ENCODE measurements at regions not wholly inside any gene's neighbourhood (a gene's known extent, or its start where the extent isn't known, plus 50 kb on each side); places are given as distances from the start of the nearest gene placed in this dataset.

DNA sequence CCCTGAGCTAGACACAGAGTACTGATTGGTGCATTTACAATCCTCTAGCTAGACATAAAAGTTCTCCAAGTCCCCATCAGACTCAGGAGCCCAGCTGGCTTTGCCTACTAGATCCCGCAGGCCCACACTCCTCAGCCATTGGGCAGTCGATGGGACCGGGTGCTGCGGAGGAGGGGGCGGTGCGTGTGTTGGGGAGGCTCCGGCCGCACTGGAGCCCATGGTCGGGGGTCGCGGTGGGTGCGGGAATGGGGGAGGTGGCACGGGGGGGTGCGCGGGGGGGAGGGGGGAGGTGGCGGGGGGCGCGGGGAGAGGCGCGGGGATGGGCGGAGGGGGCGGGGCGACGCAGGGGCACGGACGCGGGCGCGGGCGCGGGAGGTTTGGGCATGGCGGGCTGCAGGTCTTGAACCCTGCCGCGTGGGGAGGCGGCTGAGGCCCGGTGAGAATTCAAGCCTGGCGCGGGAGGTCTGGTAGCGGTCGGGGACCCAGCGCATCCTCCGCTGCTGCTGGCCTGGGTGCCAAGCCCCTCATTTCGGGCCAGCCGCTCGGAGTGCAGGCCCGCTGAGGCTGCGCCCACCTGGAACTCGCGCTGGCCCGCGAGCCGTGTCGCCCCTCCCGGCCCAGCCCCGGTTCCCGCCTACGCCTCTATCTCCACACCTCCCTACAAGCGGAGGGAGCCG, 674.1 kb downstream of the SLITRK5 start:
- Mint-ChIP-seq H3K4me1 (ENCODE audit: unreplicated experiment) (no peaks in the 10 kb centered on the region), H3K27ac (no peak overlapping the region), H3K27me3 (no peaks in the 10 kb centered on the region), H3K36me3 (no peaks in the 10 kb centered on the region), H3K9me3 (peaks cover 3% of the 10 kb centered on the region), H3K4me3 (no peak overlapping the region)
- TF ChIP-seq, protein P1, sequence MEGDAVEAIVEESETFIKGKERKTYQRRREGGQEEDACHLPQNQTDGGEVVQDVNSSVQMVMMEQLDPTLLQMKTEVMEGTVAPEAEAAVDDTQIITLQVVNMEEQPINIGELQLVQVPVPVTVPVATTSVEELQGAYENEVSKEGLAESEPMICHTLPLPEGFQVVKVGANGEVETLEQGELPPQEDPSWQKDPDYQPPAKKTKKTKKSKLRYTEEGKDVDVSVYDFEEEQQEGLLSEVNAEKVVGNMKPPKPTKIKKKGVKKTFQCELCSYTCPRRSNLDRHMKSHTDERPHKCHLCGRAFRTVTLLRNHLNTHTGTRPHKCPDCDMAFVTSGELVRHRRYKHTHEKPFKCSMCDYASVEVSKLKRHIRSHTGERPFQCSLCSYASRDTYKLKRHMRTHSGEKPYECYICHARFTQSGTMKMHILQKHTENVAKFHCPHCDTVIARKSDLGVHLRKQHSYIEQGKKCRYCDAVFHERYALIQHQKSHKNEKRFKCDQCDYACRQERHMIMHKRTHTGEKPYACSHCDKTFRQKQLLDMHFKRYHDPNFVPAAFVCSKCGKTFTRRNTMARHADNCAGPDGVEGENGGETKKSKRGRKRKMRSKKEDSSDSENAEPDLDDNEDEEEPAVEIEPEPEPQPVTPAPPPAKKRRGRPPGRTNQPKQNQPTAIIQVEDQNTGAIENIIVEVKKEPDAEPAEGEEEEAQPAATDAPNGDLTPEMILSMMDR (conservative IDR thresholded peaks at IDR 0.05): no peak
- DNase-seq (ENCODE audit: extremely low spot score, unreplicated experiment): no peak

DNA sequence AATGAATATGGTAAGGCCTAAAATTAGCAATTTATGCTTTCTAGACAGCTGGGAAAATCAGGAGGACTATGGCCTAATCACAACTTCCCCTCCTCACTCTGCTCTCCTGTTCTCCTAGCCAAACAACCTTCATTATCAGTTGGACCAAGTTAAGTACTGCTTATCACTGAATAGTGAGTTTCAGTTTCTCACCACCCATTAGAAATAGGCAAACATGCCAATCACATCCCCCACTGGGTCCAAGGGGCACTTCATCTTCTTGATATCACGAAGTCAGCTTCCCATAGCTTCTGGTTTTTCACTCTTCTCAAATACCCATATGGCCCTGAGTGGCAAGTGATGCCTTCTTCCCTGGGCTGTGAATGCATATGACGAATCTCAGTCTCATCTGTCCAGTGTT, 689.6 kb downstream of the SLITRK5 start:
- DNase-seq (ENCODE audit: extremely low spot score, unreplicated experiment): no peak
- peaks cover 6% of the 10 kb centered on the region for H3K9me3 Mint-ChIP-seq
- H3K4me1 Mint-ChIP-seq (ENCODE audit: unreplicated experiment): no peaks in the 10 kb centered on the region
- H3K36me3 Mint-ChIP-seq: no peaks in the 10 kb centered on the region
- TF ChIP-seq, protein P1 (conservative IDR thresholded peaks at IDR 0.05): no peak
- no peaks in the 10 kb centered on the region for H3K27me3 Mint-ChIP-seq
- no peak overlapping the region for H3K4me3 Mint-ChIP-seq
- no peak overlapping the region for H3K27ac Mint-ChIP-seq

DNA sequence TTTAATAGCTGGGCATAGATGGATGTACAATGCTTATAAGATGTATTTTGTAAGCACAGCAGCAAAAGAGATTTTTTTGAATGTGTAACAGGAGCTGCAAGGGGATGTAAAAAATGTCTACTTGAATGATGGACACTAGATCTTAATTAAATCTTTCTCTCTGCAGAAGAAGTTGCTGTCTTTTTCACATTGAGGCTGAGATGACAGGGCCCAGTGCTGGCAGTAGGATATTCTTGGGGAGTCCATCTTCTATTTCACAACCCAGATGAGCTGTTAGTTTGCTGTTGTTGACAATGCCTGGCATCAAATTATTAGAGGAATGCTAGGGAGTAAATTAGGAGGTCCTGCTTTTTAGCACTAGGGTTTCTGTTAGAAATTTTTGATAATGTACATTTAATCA, 698.7 kb downstream of the SLITRK5 start:
- Mint-ChIP-seq H3K27ac (no peak overlapping the region), H3K4me3 (no peak overlapping the region), H3K9me3 (no peaks in the 10 kb centered on the region), H3K36me3 (no peaks in the 10 kb centered on the region), H3K4me1 (ENCODE audit: unreplicated experiment) (no peaks in the 10 kb centered on the region), H3K27me3 (no peaks in the 10 kb centered on the region)
- TF ChIP-seq, protein P1 (conservative IDR thresholded peaks at IDR 0.05): no peak
- no peak for DNase-seq (ENCODE audit: extremely low spot score, unreplicated experiment)

DNA sequence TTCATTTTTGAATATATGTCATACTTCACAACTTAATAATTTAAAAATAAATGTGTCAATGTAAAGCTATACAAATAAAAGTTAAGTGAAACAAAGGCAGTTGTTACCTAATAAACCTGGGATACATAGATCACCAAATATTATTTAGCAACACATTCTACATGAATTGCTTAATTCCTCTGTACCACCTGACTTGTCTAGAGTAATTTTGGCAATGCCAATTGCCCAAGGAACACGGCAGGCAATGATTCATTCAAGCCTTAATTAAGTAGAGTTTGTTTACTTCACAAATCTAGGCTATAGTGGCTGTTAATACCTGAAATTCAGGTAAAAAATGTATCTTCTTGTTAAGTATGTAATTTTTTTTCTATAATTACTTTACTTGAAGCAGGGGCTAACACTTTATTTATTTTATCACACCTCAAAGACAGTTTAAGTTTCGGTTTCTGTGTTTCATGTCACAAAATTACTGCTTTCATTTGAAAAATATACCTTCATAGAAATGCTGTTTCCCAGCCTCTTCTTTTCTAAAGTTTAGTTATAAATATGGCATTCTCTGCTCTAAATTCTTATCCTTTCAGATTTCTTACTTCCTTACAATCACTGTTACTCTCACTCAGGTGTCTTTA, 705.7 kb downstream of the SLITRK5 start:
- no peaks in the 10 kb centered on the region for H3K4me1 Mint-ChIP-seq (ENCODE audit: unreplicated experiment)
- TF ChIP-seq, protein P1 (conservative IDR thresholded peaks at IDR 0.05): no peak
- H3K27ac Mint-ChIP-seq: no peak overlapping the region
- no peak overlapping the region for H3K4me3 Mint-ChIP-seq
- H3K9me3 Mint-ChIP-seq: no peaks in the 10 kb centered on the region
- H3K27me3 Mint-ChIP-seq: no peaks in the 10 kb centered on the region
- DNase-seq (ENCODE audit: extremely low spot score, unreplicated experiment): no peak
- no peaks in the 10 kb centered on the region for H3K36me3 Mint-ChIP-seq

DNA sequence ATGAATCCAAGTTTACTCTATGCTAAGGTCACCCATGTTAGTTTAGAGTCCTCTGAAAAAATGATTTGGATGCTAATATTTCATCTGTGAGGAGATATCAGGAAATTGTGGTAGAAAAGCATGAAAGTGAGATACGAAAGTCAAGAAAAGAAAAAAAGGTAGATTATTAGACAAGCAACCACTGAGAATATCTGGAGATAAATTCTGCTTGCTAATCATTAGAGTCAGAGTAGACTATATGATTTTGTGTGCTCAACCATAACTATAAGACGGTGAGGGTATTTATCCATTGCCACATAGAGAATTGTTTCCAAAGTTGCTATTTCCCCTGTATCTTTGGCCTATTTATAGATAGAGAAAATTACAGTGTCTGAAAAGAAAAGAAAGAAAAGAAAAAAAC, 706.7 kb downstream of the SLITRK5 start:
- TF ChIP-seq, protein P1 (conservative IDR thresholded peaks at IDR 0.05): no peak
- Mint-ChIP-seq H3K27me3 (no peaks in the 10 kb centered on the region), H3K4me3 (no peak overlapping the region), H3K4me1 (ENCODE audit: unreplicated experiment) (no peaks in the 10 kb centered on the region), H3K36me3 (no peaks in the 10 kb centered on the region), H3K9me3 (no peaks in the 10 kb centered on the region), H3K27ac (no peak overlapping the region)
- DNase-seq (ENCODE audit: extremely low spot score, unreplicated experiment): no peak

Measured in type B pancreatic cell (in vitro differentiated cells).